Epithelial cell of proximal tubule (primary cell): ENCODE measurements at regions not wholly inside any gene's neighbourhood (a gene's known extent, or its start where the extent isn't known, plus 50 kb on each side); places are given as distances from the start of the nearest gene placed in this dataset.

Experiments
- DNase-seq: peaks from one replicate; pipeline ENCODE4 v3.0.0-alpha.2; 2011; ENCODE audit warnings: low read depth
- H3K4me3 ChIP-seq: 2 replicates; pipeline ENCODE4 v1.5.1; 2011; ENCODE audit warnings: low read depth, mild to moderate bottlenecking, low read length
- CTCF ChIP-seq: conservative IDR thresholded peaks from 2 replicates; pipeline ENCODE4 v1.5.1; 2012; ENCODE audit warnings: low read depth, mild to moderate bottlenecking, low read length

- no peak for DNase-seq
- H3K4me3 ChIP-seq: no peak overlapping the region
- TF ChIP-seq CTCF: no peak
Observed at GRCh38 chr16:85188822-85189672, 76.8 kb upstream of the CIBAR2 start.

GRCh38 chr16:85190572-85190971 is 78.3 kb upstream of the CIBAR2 start:
- no peak overlapping the region for H3K4me3 ChIP-seq
- DNase-seq: no peak
- TF ChIP-seq CTCF: no peak

- no peak overlapping the region for H3K4me3 ChIP-seq
- no peak for TF ChIP-seq CTCF
- DNase-seq: no peak
Observed at GRCh38 chr16:85191341-85191965, 79.2 kb upstream of the CIBAR2 start.

GRCh38 chr16:85192238-85193114 is 80.2 kb upstream of the CIBAR2 start:
- TF ChIP-seq CTCF: no peak
- no peak for DNase-seq
- H3K4me3 ChIP-seq: no peak overlapping the region

GRCh38 chr16:85193115-85193493 is 80.8 kb upstream of the CIBAR2 start:
- no peak for DNase-seq
- no peak overlapping the region for H3K4me3 ChIP-seq
- no peak for TF ChIP-seq CTCF

GRCh38 chr16:85193876-85194275 is 81.6 kb upstream of the CIBAR2 start:
- no peak for DNase-seq
- no peak overlapping the region for H3K4me3 ChIP-seq
- no peak for TF ChIP-seq CTCF
